Naive thymus-derived CD4-positive, alpha-beta T cell (primary cell): ENCODE measurements at regions not wholly inside any gene's neighbourhood (a gene's known extent, or its start where the extent isn't known, plus 50 kb on each side); places are given as distances from the start of the nearest gene placed in this dataset.
"Not testable (repeated sequence)": the region's sequence is repeated elsewhere in the genome, so short reads cannot be mapped to it uniquely, and the experiment has no call there.

Source experiments
- ATAC-seq: fragments of 150-1000 bp; cut with Tn5 transposase; 2 replicates; pipeline ENCODE4 v1.10.0; 2021; ENCODE audit warnings: mild to moderate bottlenecking, moderate library complexity
- CTCF ChIA-PET: fragments of 350-600 bp; sonication (Branson Sonifier 250); formaldehyde crosslinking; loops from one replicate; lab custom pipeline; 2021; ENCODE audit warnings: antibody characterized with exemption; lab: Charles Lee
- POLR2A ChIA-PET: fragments of 350-600 bp; sonication (Branson Sonifier 250); formaldehyde crosslinking; loops from one replicate; lab custom pipeline; 2021; ENCODE audit warnings: antibody characterized with exemption, inconsistent platforms; lab: Charles Lee
- DNase-seq, 9 donors: peaks; one replicate each; pipeline versions ENCODE4 v3.0.0 to v3.0.0-alpha.2; 2020 to 2022; ENCODE audit warnings: mixed read lengths in 1 of 9
- H3K27ac ChIP-seq: one replicate; pipeline ENCODE4 v1.7.0; 2013; ENCODE audit warnings: mild to moderate bottlenecking, low read depth, low read length, moderate library complexity
- H3K27me3 ChIP-seq, 2 donors: one replicate each; pipeline ENCODE4 v1.7.0; 2013; ENCODE audit warnings: low read length in 2 of 2, mild to moderate bottlenecking in 2 of 2, moderate library complexity in 2 of 2; ENCODE audit not compliant: control insufficient read depth in 2 of 2, insufficient read depth in 2 of 2
- H3K36me3 ChIP-seq, 3 experiments: 1 replicate in 2 of 3; 2 replicates in 1 of 3; pipeline ENCODE4 v1.7.0; 2013; ENCODE audit warnings: low read length in 3 of 3, mild to moderate bottlenecking in 3 of 3, moderate library complexity in 1 of 3; ENCODE audit not compliant: insufficient read depth in 3 of 3, control insufficient read depth in 2 of 3
- H3K4me1 ChIP-seq, 2 donors: one replicate each; pipeline ENCODE4 v1.7.0; 2013; ENCODE audit warnings: low read length in 2 of 2, mild to moderate bottlenecking in 2 of 2, moderate library complexity in 1 of 2; ENCODE audit not compliant: control insufficient read depth in 2 of 2, insufficient read depth in 2 of 2
- H3K4me3 ChIP-seq: 2 replicates; pipeline ENCODE4 v1.7.0; 2013; ENCODE audit warnings: mild to moderate bottlenecking, low read length
- H3K9me3 ChIP-seq, 3 experiments: 1 replicate in 2 of 3; 2 replicates in 1 of 3; pipeline ENCODE4 v1.7.0; 2013; ENCODE audit warnings: low read length in 3 of 3; ENCODE audit not compliant: control insufficient read depth in 2 of 3
- H3K27ac Mint-ChIP-seq, 9 donors: one replicate each; pipeline ENCODE4 v1.8.0; 2020 to 2022; ENCODE audit warnings: mixed read lengths in 9 of 9, mild to moderate bottlenecking in 8 of 9, moderate library complexity in 5 of 9, inconsistent platforms in 2 of 9
- H3K27me3 Mint-ChIP-seq, 5 donors: one replicate each; pipeline ENCODE4 v1.8.0; 2021 to 2022; ENCODE audit warnings: mixed read lengths in 5 of 5, mild to moderate bottlenecking in 1 of 5
- H3K36me3 Mint-ChIP-seq, 5 donors: one replicate each; pipeline ENCODE4 v1.8.0; 2020 to 2022; ENCODE audit warnings: mixed read lengths in 5 of 5, mild to moderate bottlenecking in 3 of 5, inconsistent platforms in 1 of 5
- H3K4me1 Mint-ChIP-seq, 7 donors: one replicate each; pipeline ENCODE4 v1.8.0; 2020 to 2022; ENCODE audit warnings: mixed read lengths in 7 of 7, mild to moderate bottlenecking in 3 of 7, inconsistent platforms in 1 of 7
- H3K4me3 Mint-ChIP-seq, 10 donors: one replicate each; pipeline ENCODE4 v1.8.0; 2020 to 2022; ENCODE audit warnings: mild to moderate bottlenecking in 10 of 10, mixed read lengths in 10 of 10, moderate library complexity in 6 of 10, inconsistent platforms in 2 of 10
- H3K9me3 Mint-ChIP-seq, 11 donors: one replicate each; pipeline ENCODE4 v1.8.0; 2020 to 2022; ENCODE audit warnings: mixed read lengths in 11 of 11, mild to moderate bottlenecking in 4 of 11, inconsistent platforms in 1 of 11, moderate library complexity in 1 of 11
- intact Hi-C, 2 donors: fragments of 100-400 bp; cut with micrococcal nuclease; formaldehyde crosslinking; loops; one replicate each; pipeline ENCODE4 v1.15.1; 2023

DNA sequence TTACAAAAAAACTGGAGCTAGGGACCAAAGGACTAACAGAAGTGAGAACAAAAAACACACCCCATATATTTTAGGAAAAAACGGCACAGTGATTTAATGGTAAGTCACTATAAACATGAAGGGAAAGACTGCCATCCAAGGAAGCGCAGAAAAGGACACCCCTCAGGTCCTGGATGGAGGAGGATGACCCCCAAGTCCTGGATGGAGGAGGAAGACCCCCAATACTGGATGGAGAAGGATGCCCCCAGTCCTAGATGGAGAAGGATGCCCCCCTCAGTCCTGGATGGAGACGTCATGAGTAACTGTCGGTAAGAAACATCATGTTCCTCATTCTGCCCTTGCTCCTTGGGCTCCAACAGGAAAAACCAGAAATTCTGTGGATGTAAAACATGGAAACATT is 89.9 kb downstream of the POTEG start:
- H3K9me3 ChIP-seq, CTCF ChIA-PET, H3K4me1 ChIP-seq, H3K36me3 Mint-ChIP-seq, H3K27me3 ChIP-seq, H3K27me3 Mint-ChIP-seq, H3K9me3 Mint-ChIP-seq, DNase-seq, H3K4me1 Mint-ChIP-seq, ATAC-seq, H3K36me3 ChIP-seq, H3K27ac Mint-ChIP-seq, H3K4me3 Mint-ChIP-seq, intact Hi-C loops, H3K27ac ChIP-seq, POLR2A ChIA-PET, H3K4me3 ChIP-seq: not testable (repeated sequence)

DNA sequence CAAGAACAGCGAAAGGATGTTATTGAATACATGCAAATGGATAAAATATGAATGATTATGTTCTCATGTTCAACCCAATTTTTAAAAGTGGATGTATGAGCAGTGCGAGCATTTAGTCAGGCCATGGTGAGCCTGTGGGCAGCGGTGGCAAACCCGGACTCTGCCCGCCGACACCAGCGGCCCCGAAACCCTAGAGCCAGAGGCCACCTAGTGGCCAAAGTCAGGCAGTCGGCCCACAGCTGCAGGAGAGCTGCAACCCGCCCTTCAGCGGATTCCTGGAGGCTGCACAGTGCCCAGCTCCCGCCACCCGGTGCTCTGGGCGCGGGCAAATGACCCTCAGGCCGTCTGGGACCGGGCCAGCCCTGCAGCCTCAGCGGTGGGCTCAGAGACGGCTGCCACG is 89.5 kb downstream of the POTEG start:
- H3K36me3 ChIP-seq, H3K4me1 Mint-ChIP-seq, H3K9me3 Mint-ChIP-seq, POLR2A ChIA-PET, H3K27ac ChIP-seq, H3K9me3 ChIP-seq, H3K27me3 ChIP-seq, DNase-seq, H3K27ac Mint-ChIP-seq, H3K36me3 Mint-ChIP-seq, H3K4me1 ChIP-seq, H3K27me3 Mint-ChIP-seq, CTCF ChIA-PET, intact Hi-C loops, ATAC-seq, H3K4me3 Mint-ChIP-seq, H3K4me3 ChIP-seq: not testable (repeated sequence)

DNA sequence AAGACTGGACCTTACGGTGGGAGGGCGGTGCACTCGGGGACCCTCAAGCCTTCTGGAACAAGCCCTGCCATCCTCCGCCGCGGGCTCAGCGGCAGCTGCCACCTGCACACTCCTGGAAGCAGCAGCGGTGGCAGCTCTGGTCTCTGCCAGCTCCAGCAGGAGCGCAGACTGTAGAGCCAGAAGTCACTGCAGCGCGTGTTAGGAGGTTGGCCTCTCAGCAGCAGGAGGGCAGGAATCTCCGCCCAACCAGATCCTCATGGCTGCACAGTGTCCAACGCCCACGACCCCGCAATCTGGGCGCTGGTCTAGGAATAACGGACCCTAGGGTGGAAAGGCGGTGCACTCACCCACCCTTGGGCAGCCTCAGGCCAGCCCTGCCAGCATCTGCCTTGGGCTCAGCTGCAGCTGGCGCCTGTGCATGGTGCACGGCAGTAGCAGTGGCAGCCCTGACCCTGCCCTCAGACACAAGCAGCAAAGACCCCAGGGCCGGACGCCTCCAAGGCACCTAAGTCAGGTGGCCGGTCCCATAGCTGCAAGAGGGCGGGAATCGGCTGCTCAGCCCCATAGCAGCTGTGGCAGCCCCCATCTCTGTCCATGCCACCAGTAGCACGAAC is 88.7 kb downstream of the POTEG start:
- intact Hi-C loops, H3K27me3 ChIP-seq, H3K27me3 Mint-ChIP-seq, H3K27ac Mint-ChIP-seq, DNase-seq, H3K4me1 Mint-ChIP-seq, H3K4me3 Mint-ChIP-seq, CTCF ChIA-PET, H3K4me3 ChIP-seq, H3K36me3 Mint-ChIP-seq, H3K27ac ChIP-seq, H3K4me1 ChIP-seq, H3K36me3 ChIP-seq, H3K9me3 ChIP-seq, POLR2A ChIA-PET, ATAC-seq, H3K9me3 Mint-ChIP-seq: not testable (repeated sequence)

DNA sequence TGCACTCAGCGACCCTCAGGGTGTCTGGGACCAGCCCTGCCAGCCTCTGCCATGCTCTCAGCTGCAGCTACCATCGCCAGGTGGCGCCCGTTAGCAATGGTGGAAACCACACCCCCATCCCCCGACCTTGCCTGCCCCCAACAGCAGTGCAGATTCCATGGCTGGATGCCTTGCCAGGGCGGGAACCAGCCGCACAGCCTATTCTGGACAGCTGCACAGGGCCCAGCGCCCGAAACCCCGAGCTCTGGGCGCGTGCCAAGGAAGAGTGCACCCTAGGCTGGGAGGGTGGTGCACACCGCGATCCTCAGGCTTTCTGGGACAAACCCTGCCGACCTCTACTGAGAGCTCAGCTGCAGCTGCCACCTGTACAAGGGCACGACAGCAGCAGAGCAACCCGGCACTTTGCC is 88.1 kb downstream of the POTEG start:
- H3K36me3 ChIP-seq, H3K27ac Mint-ChIP-seq, H3K4me1 ChIP-seq, H3K4me1 Mint-ChIP-seq, H3K4me3 Mint-ChIP-seq, H3K4me3 ChIP-seq, intact Hi-C loops, POLR2A ChIA-PET, H3K36me3 Mint-ChIP-seq, H3K27me3 ChIP-seq, ATAC-seq, CTCF ChIA-PET, H3K9me3 ChIP-seq, H3K9me3 Mint-ChIP-seq, H3K27me3 Mint-ChIP-seq, H3K27ac ChIP-seq: not testable (repeated sequence)
- DNase-seq, result peak in 1 of 9 donors; percentile 8

DNA sequence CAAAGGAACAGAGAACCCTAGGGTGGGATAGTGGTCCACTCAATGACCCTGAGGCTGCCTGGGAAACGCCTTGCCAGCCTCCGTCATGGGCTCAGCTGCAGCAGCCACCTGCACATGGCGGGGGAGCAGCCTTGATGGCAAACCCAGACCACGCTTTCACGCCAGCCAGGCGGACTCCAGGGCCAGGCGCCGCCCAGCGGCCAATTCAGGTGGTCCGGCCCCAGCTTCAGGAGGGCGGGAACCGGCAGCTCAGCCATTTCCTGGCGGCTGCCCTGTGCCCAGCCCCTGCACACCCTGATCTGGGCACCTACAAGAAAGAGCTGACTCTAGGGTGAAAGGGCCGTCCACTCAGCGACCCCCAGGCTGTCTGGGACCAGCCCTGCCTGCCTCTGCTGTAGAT is 87.5 kb downstream of the POTEG start:
- ATAC-seq, DNase-seq, CTCF ChIA-PET: not testable (repeated sequence)

DNA sequence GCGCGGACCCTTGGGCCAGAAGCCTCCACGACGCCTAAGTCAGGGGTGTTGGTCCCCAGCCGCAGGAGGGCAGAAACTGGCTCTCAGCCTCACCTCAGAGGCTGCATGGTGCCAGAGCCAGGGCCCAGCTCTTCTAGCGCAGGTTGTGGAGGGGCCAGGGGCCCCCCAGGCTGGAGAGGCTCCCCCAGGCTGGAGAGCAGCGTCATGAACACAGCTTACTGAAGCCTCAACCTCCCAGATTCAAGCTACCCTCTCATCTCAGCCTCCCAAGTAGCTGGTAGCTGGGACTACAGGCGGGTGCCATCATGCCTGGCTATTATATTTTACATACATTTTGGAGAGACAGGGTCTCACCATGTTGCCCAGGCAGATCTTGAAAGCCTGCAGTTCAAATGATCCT is 87.0 kb downstream of the POTEG start:
- H3K36me3 Mint-ChIP-seq, H3K36me3 ChIP-seq, H3K27ac Mint-ChIP-seq, H3K27me3 Mint-ChIP-seq, CTCF ChIA-PET, H3K4me1 ChIP-seq, ATAC-seq, intact Hi-C loops, H3K4me3 ChIP-seq, H3K4me1 Mint-ChIP-seq, POLR2A ChIA-PET, H3K9me3 ChIP-seq, H3K27me3 ChIP-seq, H3K27ac ChIP-seq, DNase-seq, H3K4me3 Mint-ChIP-seq, H3K9me3 Mint-ChIP-seq: not testable (repeated sequence)

More for the DNA sequence above, 87.5 kb downstream of the POTEG start:
- H3K27me3 ChIP-seq, intact Hi-C loops, H3K9me3 ChIP-seq, H3K36me3 Mint-ChIP-seq, H3K36me3 ChIP-seq, H3K4me3 ChIP-seq, H3K4me1 ChIP-seq, H3K27me3 Mint-ChIP-seq, POLR2A ChIA-PET, H3K27ac Mint-ChIP-seq, H3K4me1 Mint-ChIP-seq, H3K27ac ChIP-seq, H3K9me3 Mint-ChIP-seq, H3K4me3 Mint-ChIP-seq: not testable (repeated sequence)
